ENCODE measurements at regions not wholly inside any gene's neighbourhood (a gene's known extent, or its start where the extent isn't known, plus 50 kb on each side); places are given as distances from the start of the nearest gene placed in this dataset.

DNA sequence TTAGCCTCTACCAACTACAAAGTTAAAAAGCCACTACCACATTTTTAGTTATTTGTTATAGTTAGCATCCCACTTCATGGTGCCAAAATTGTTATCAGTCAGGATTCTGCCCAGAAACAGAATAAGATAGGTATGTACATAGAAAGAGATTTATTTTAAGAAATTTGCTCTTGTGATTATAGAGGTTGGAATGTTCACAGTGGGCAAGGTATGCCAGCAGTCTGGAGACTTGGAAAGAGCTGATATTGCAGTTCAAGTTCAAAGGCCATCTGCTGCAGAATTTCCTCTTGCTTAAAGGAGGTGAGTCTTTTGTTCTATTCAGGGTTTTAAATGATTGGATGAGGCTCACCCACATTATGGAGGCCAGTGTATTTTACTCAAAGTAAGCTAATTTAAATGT is 143.8 kb upstream of the POU1F1 start:
- CTCF ChIA-PET, result no interaction called here
- no TSS peak for BruUV-seq (replicated peaks)
- Mint-ChIP-seq H3K4me3 (ENCODE audit: low read depth, unreplicated experiment) (no peak overlapping the region), H3K27me3 (ENCODE audit: unreplicated experiment) (no peaks in the 10 kb centered on the region), H3K9me3 (ENCODE audit: low read depth, unreplicated experiment) (peaks cover 5% of the 10 kb centered on the region), H3K4me1 (ENCODE audit: low read depth, unreplicated experiment) (no peaks in the 10 kb centered on the region), H3K27ac (ENCODE audit: unreplicated experiment) (no peak overlapping the region), H3K36me3 (ENCODE audit: insufficient read depth, unreplicated experiment) (no peaks in the 10 kb centered on the region)
- intact Hi-C loops (cut with micrococcal nuclease; ENCODE audit: unreplicated experiment), result no loop called here
- DNase-seq, result no peak
- TF ChIP-seq CTCF (IDR thresholded peaks at IDR 0.05; ENCODE audit: unreplicated experiment), result no peak

GRCh38 chr3:87414271-87414670 is 137.9 kb upstream of the POU1F1 start:
- peaks cover 4% of the 10 kb centered on the region for H3K9me3 Mint-ChIP-seq (ENCODE audit: low read depth, unreplicated experiment)
- DNase-seq, result no peak
- no TSS peak for BruUV-seq (replicated peaks)
- no peak for TF ChIP-seq CTCF (IDR thresholded peaks at IDR 0.05; ENCODE audit: unreplicated experiment)
- no peak overlapping the region for H3K27ac Mint-ChIP-seq (ENCODE audit: unreplicated experiment)
- intact Hi-C loops (cut with micrococcal nuclease; ENCODE audit: unreplicated experiment), result no loop called here
- CTCF ChIA-PET, result no interaction called here
- H3K4me1 Mint-ChIP-seq (ENCODE audit: low read depth, unreplicated experiment), result no peaks in the 10 kb centered on the region
- no peak overlapping the region for H3K4me3 Mint-ChIP-seq (ENCODE audit: low read depth, unreplicated experiment)
- H3K27me3 Mint-ChIP-seq (ENCODE audit: unreplicated experiment), result no peaks in the 10 kb centered on the region
- H3K36me3 Mint-ChIP-seq (ENCODE audit: insufficient read depth, unreplicated experiment), result no peaks in the 10 kb centered on the region

DNA sequence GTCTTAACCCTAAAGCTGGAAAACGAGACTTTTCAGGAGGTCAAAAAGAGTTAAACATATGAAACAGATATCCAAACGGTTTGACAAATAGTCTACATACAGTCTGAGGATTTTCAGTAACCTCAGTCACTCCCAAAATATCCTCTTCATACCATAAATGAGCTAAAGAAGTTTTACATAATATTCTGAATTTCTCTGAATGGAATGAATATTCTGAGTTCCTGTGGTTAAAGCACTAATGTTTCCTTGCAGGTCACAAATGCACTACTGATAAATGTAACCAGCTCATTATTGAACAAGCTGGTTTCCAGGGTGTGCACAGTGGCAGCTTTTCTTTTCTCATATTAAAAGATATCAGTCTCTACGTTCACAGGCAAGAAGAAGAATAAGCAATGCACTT is 137.4 kb upstream of the POU1F1 start:
- TF ChIP-seq CTCF (IDR thresholded peaks at IDR 0.05; ENCODE audit: unreplicated experiment), result no peak
- BruUV-seq (replicated peaks), result no TSS peak
- Mint-ChIP-seq H3K4me1 (ENCODE audit: low read depth, unreplicated experiment) (no peaks in the 10 kb centered on the region), H3K27me3 (ENCODE audit: unreplicated experiment) (no peaks in the 10 kb centered on the region), H3K4me3 (ENCODE audit: low read depth, unreplicated experiment) (no peak overlapping the region), H3K27ac (ENCODE audit: unreplicated experiment) (no peak overlapping the region), H3K9me3 (ENCODE audit: low read depth, unreplicated experiment) (peaks cover 4% of the 10 kb centered on the region), H3K36me3 (ENCODE audit: insufficient read depth, unreplicated experiment) (no peaks in the 10 kb centered on the region)
- intact Hi-C loops (cut with micrococcal nuclease; ENCODE audit: unreplicated experiment), result no loop called here
- CTCF ChIA-PET, result no interaction called here
- no peak for DNase-seq

GRCh38 chr3:87410110-87410509 is 133.7 kb upstream of the POU1F1 start:
- H3K4me1 Mint-ChIP-seq (ENCODE audit: low read depth, unreplicated experiment), result no peaks in the 10 kb centered on the region
- CTCF ChIA-PET, result no interaction called here
- no peak for DNase-seq
- intact Hi-C loops (cut with micrococcal nuclease; ENCODE audit: unreplicated experiment), result no loop called here
- H3K27ac Mint-ChIP-seq (ENCODE audit: unreplicated experiment), result no peak overlapping the region
- H3K27me3 Mint-ChIP-seq (ENCODE audit: unreplicated experiment), result no peaks in the 10 kb centered on the region
- peaks cover 6% of the 10 kb centered on the region for H3K9me3 Mint-ChIP-seq (ENCODE audit: low read depth, unreplicated experiment)
- no TSS peak for BruUV-seq (replicated peaks)
- H3K36me3 Mint-ChIP-seq (ENCODE audit: insufficient read depth, unreplicated experiment), result no peaks in the 10 kb centered on the region
- H3K4me3 Mint-ChIP-seq (ENCODE audit: low read depth, unreplicated experiment), result no peak overlapping the region
- no peak for TF ChIP-seq CTCF (IDR thresholded peaks at IDR 0.05; ENCODE audit: unreplicated experiment)

Data from Calu3 (cell line).